ENCODE measurements at regions not wholly inside any gene's neighbourhood (a gene's known extent, or its start where the extent isn't known, plus 50 kb on each side); places are given as distances from the start of the nearest gene placed in this dataset.

DNA sequence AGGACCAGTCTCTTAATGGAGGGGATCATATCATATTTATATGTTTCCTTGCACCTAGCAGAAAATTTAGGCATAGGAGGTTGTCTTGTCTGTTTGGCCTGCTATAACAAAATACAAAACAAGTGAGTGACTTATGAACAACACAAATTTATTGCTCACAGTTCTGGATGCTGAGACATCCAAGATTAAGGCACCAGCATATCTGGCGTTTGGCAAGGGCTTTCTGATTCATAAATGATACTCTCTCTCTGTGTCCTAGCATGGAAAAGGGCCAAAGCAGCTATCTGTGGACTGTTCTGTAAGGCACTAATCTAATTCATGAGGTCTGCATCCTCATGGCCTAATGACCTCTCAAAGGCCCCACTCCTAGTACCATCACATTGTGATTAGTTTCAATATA is 683.0 kb downstream of the NR2F2 start:
- TF ChIP-seq POLR2AphosphoS5 (IDR thresholded peaks at IDR 0.05; ENCODE audit: low read depth, low read length) (no peak), TAF1 (IDR thresholded peaks at IDR 0.05; ENCODE audit: borderline replicate concordance, insufficient read depth, low read length) (no peak)

Data from PFSK-1 (cell line).